Fibroblast of upper back skin (primary cell): ENCODE measurements at regions not wholly inside any gene's neighbourhood (a gene's known extent, or its start where the extent isn't known, plus 50 kb on each side); places are given as distances from the start of the nearest gene placed in this dataset.

Experiments
- DNase-seq: peaks from one replicate; pipeline ENCODE4 v3.0.0-alpha.2; 2013

DNA sequence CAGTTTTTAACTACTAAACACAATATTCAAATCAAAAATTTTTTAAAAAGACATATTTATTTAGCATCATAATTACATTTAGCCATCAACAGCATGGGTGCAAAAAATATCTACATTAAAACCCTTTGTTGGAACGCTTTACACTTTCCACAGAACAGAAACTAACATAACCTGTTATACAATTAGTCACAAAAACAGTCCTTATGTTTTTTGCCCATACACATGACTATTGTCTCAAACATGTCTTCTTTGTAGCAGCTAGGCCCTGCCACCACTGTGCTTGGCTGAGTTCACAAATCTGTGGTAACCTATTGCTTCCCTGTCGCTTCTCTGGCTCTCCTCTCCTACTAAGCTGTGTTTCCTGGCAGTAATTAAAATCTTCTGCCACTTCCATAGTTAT is 1350.0 kb upstream of the ADGRL2 start:
- no peak for DNase-seq

DNA sequence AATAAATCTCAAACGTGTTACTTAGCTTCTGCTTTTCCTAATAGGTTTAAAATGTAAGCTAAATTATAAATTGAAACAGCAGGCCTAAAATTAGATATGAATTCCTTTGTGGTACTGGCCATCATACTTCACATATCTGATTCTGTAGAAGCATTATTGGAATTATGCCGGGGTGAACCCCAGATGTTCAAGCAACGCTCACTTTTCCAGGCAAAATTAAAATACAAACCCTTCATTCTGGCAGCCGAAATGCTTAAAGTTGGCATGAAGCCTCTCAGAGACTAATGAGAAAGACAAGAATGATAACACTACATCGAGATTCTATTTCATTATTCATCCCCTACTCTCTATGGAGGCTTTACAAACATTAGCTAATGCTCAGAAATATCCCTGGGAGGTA is 1352.7 kb upstream of the ADGRL2 start:
- DNase-seq, result peak; percentile 76

DNA sequence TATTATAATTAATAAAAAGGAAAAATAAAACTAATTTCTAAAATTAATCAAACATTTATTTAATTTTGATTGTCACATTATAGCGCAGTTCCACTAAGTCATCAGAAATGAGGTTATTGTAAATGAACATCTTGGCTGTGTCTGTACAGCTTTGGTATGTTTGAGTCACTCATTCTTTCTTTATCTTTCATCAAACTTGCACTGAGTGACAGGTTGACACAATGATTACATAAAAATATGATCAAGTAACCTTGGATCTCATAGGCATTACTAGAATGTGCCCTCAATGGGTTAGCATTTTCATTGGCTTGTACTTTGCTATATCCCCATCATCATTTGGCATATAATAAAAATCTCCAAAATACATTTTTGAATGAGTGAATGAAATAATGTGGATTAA is 1353.2 kb upstream of the ADGRL2 start:
- peak; percentile 32 for DNase-seq

DNA sequence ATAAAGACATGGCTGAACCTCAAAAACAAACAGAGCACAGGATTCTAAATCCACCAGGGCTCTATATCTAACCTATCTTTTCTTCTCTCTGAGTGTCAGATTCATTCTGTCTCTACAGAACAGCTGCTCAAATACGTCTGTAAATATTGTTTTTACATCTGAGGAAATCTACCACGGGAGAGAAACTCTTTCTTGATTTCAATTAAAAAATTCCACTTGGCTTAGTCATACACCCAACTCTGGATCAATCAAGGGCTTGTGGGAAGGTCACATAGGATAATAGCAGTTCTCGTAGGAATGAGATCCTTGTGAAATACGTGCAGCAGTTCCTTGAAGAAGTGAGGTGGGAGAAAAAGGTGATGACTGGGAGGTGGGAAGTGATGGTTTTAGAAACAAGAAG is 1355.7 kb upstream of the ADGRL2 start:
- DNase-seq, result peak; percentile 11

DNA sequence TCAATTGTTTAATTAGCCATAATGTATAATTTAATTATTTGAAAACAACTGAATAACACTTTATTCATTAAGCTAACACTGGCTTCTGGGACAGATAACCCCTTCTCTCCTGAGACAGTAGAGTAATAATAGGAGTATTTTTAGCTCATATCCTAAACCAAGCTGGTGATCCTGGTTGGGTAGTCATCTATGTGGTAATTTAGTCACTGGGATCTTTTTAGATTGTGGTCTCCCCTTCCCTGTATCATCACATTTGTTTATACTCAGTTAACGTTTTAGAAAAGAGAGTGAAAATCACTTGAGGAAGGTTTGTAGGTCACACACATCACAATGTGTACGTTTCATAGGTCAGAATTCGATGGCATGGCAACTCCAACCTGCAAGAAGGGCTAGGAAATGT is 1356.6 kb upstream of the ADGRL2 start:
- no peak for DNase-seq

DNA sequence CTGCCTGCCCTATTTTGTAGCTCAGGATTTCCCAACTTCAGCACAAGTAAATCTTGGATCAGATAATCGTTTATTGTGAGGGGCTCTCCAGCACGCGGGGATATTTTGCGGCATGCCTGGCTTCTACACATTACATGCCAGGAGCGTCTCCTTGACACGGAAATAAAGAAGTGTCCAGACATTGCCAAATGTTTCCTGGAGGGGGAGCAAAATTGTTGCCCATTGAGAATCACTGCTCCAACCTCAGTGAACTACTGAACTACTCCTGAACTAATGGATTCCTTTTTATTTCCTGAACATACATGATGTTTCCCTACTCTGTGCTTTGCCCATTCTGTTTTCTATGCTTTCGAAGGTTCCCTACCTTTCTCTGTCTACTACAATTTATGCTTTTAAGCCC is 1359.1 kb upstream of the ADGRL2 start:
- DNase-seq, result no peak

DNA sequence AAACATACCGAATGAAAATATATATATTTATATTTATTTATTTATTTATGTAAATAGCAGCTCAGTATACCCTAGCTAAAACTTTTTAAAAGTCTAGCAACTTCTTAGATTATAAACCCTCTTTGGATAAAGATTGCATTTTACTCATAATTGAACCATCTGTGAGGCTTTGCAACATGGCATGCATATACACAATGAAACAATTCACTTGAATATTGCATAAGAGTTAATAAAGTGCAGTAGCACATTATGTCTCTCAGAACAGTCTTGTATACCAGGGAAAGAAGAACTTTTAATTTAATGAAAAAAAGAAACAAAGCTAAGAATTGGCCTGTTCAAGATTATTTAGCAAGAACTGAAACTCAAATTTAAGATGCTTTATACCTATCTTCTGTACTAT is 1363.9 kb upstream of the ADGRL2 start:
- DNase-seq, result no peak

DNA sequence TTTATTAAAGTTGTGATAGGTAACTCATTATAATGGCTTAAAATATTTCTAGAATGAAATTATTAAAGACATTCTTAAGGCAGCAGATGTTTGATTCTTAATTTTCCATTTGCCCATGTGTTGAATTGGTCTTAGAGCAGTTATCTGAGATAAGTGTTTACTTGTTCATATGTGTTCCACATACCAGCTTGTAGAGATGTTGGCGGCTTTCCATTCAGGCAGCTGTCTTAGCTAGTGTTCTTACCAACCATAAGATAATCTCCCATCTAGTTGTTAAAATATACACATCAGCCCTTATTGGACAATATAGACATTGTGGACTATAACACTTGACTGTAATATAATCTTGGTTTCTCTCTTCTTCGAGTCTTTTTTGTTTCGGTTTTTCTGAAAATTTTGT is 1372.9 kb upstream of the ADGRL2 start:
- no peak for DNase-seq

DNA sequence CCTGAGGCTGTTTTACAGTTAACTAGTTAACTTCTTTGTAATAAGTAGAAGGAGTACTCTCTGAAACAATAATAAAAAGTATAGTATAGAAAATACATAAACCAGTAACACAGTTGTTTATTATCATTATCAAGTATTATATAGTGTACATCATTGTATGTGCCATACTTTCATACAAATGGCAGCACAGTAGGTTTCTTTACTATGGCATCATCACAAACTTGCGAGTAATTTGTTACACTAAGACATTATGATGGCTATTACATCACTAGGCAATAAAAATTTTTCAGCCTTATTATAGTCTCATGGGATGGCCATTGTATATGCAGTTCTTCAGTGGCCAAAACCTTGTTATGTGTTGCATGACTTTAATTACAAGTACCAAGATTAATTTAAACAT is 1376.5 kb upstream of the ADGRL2 start:
- no peak for DNase-seq

DNA sequence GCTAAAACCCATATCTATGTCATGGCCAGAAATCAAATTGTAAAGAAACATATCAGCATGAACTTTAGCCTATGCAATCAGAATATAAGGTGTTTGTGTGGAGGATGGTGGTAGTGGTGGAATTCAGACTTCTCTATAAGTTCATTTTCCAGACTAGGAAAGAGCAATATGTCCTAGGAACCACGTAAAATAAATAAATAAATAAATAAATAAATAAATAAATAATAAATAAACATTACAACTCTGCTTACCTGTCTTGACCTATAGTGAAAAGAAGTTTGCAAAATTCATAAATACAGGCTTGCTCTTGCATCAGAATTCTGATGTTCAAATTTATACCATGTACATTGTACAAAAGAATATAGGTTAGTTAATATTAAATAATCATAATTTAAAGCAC is 1382.6 kb upstream of the ADGRL2 start:
- no peak for DNase-seq

DNA sequence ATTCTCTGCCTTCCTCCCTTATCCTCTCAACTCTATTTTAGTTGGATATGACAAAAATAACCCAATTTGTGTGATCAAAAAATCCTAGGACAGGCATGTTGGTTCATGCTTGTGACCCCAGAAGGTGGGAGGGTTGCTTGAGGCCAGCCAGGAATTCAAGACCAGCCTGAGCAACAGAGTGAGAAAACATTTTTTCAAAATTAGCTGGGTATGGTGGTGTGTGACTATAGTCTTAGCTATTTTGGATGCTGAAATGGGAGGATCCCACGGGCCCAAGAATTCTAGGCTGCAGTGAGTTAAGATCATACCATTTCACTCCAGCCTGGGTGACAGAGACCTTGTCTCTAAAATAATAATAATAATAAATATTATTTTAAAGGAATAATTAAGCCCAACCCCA is 1383.1 kb upstream of the ADGRL2 start:
- DNase-seq, result peak; percentile 79

DNA sequence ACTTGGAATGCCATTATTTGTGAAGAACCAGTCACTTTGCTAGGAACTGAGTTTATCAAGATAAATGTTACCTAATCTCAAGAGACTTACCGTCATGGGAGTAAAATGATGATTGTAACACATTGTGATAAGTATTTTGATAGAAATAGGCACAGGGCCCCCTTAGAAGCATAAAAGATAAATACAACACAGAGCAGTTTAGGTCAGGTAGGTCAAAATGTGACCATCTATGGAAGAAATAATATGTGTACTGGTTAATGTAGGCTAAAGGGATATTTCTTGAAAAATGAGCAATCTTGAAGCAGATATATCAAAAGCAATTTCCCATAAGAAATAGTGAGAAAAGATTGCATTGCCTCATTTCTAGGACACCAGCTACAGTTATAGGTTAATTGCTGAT is 1386.8 kb upstream of the ADGRL2 start:
- no peak for DNase-seq

DNA sequence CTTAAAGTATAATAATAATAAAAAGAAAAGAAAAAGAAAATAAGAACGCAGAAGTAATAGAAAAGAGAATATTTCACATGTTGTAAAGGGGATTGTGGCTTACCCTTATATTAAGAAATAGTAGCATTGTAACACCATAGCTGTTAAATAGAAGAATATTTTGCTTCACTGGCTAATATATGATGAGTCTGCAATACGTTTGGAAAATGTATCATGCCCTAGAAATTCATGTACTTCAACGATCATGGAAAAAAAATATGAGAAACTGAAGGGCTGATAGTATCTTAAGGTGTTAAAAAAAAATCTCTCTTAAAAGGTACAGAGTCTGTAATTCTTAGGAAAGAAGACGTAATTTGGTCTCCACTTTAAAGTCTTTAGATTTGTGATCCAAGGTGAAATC is 1390.5 kb upstream of the ADGRL2 start:
- DNase-seq, result no peak

DNA sequence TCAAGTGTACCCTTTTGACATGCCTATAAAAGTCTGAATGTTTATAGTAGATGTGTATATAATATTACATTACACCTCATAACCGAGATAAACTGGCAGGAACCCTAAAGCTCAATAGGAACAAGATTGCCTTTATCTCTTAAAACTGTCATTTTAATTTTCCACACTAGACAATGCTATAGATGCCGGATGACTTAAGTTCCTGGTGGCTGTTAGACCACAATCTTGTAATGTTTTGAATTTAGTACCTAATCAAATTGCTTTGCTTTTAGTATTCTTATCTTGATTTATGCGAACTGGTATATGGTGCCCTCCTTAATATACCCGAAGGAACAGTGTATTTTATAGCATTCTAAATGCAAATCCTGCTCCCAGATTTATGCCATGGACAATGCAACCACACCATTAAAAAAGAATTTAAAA is 1397.0 kb upstream of the ADGRL4 start:
- DNase-seq, result no peak

DNA sequence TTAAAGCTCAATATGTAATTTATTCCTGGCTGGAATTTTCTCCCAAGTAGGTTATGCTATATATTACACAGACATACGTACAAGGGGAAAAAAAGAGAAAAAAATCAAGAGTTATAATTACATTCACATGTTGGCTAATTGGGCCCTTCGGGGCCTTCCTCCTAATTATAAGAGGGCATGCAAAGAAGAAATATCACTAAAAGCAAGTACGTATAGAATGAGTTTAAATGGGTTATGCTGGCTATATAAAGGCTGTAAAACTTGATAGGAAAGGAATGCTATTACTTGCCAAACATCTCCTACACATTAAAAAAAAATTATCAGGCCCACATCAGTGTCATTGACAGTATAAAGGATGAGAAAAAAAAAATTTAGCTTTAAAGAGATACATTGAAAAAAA is 1396.1 kb upstream of the ADGRL4 start:
- DNase-seq, result no peak

DNA sequence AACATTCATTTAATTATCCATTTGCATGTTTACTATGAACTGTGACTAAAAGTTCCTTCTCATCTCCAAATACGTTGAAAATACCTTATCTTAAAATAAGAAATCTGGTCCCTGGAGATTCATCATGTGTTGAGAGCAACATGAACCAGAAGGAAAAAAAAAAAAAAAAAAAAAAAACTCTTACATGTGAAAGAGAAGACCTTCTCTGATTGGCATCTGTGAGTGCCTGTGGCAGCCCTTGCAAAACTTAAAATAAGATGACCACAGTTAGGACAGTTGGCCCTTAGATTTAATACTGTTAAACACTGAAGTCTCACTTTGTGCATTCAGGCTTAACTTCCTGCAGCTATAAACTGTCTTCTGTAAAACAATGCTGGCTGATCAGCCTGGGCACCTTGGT is 1395.2 kb upstream of the ADGRL4 start:
- no peak for DNase-seq

DNA sequence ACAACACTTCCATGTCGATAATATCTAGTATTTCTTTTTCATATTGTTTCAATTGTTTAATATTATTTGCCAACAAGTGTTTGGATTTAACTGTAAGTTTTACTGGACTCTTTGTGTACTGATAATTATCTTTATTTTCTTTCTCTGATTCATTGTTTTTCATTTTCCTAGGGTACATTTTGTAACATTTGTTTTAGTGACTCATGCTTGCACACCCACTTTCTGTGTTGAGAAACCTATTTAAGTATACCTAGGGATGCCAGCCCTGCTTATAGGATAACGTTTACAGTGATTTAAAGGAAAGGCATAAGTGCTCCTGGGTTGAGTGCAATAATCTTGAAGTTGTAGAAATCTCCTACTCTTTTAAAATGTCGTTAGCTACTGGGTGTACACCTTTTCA is 1386.0 kb upstream of the ADGRL4 start:
- DNase-seq, result no peak

DNA sequence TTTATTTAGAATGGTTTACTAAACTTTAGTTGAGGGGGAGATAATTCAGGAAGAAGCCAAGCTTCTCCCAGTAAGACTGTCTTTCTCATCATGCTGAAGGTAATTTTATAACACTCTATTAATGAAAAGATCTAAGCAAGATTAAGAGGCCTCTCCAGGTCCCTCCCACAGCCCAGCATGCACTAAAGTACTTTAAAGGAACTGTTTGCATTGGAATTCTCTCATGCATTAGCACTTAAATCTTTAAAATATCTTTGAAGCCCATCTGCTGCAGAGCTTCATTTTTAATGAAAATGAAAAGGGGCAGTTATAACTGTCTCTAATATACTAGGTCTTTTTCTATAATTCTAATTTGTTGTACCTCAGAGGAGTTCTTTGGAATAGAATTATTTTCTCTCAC is 1379.1 kb upstream of the ADGRL4 start:
- DNase-seq, result no peak

DNA sequence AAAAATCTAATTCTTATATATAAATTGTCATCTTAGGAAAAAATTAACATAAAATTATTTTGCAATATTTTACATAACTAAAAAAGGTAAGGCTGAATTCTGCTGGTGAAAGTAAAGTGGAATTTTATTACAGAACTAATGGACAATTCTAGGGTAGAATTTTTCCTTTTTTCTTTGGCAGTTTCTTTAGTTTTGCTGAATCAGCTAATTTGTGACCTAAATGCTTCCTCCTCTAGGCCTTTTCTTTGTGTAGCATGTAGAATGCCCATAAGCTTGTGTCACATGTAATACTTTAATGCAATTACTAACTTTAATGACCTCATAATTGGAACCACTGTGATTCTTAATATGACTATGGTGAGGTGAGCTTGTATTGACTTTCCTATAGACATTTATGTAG is 1378.4 kb upstream of the ADGRL4 start:
- DNase-seq, result no peak

DNA sequence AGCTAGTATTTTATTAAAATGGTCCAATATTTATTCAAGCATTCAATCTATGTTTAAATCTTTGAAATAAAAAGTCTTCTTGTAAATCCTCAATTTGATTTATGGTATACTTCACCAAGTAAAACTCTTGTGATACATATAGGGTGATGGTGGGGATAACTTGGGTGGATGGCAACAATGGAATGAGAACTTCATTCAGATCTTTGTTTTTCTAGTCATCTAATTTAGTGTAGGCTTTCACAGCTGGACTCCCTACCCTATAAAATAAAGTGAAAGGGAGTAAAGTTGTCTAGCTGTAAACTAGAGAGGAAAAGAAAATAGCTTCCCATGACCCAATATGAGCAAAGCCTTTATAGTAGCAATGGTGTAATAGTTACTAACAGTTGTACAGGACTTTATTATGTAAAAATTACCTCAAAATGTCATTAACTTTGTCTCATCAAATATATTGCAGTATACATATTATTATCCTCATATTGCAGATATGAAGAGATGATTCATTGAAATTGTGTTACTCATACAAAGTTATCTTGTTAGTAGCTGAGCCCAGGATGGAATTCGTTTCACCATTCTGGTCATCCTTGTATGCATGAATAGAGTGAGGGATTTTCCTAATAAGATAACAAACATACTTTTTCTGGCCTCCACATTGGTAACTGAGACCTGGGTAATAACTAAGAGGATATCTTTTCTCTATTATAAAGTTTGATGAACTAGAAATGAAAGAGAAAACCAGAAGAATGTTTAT is 1377.7 kb upstream of the ADGRL4 start:
- peak; percentile 27 for DNase-seq

DNA sequence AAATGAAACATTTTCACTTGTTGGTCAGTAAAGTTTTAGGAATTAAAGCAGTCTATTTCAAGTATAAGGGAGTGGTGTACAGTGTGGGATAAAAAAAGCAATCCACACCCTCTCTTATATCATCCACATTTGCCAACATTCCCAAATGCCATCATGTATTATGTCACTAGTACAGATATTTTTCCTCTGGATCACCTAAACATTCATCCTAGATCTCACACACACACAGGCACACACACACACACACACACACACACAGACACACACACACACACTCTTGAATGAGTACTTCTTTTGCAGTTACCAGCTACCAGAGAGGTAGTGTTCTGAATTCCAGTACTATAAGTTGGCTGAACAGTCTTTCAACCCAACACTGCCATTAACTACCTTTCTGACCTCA is 1369.1 kb upstream of the ADGRL4 start:
- DNase-seq, result peak; percentile 89

DNA sequence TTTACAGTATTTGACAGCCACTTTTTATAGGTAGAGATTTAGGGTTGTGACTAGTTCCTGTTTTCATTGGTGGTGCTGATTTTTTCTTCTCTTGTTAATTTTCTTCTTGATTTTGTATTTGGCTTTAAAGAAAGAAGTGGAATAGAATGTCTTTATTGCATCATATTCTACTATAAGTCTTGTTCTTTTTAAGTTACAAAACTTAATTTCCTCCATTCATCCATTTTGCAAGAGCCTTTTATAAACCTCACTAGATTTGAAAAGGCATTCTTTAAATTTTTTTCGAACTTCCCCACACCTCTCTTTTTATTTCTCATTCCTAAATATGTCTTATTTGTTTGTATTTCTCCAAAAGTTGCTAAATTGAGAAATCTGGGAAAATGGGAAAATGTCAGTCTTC is 1368.6 kb upstream of the ADGRL4 start:
- DNase-seq, result no peak

DNA sequence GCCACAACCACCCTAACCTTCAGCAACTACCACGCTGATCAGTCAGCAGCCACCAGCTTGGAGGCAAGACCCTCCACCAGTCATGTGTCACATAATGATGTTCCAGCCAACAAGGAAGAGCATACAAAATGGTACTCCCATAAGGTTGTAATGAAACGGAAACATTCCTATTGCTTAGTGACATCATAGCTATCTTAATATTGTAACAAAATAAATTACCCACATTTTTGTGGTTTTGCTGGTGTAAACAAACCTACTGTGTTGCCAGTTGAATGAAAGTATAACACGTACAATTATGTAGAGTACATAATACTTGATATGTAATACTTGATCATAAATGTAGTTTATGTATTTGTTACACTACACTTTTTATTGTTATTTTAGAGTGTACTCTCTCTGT is 1363.2 kb upstream of the ADGRL4 start:
- no peak for DNase-seq

DNA sequence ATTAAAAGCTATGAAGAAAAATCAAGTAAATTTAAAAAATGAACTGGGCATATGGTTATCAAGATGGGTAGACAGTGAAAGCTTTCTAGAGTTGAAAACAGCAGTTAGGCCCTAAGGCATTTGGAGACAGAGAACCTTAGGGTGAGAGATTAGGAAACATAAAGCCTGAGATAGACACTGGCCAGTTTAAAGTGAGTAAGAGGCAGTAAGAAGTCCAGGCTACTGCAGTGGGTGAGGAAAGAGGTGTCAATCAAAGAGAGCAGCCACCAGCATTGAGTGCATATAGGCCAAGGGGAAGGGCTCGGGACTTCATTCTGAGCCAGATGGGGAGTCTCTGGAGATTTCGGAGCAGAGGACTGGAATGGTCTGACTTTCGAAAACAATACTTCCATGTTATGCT is 1360.5 kb upstream of the ADGRL4 start:
- DNase-seq, result no peak

DNA sequence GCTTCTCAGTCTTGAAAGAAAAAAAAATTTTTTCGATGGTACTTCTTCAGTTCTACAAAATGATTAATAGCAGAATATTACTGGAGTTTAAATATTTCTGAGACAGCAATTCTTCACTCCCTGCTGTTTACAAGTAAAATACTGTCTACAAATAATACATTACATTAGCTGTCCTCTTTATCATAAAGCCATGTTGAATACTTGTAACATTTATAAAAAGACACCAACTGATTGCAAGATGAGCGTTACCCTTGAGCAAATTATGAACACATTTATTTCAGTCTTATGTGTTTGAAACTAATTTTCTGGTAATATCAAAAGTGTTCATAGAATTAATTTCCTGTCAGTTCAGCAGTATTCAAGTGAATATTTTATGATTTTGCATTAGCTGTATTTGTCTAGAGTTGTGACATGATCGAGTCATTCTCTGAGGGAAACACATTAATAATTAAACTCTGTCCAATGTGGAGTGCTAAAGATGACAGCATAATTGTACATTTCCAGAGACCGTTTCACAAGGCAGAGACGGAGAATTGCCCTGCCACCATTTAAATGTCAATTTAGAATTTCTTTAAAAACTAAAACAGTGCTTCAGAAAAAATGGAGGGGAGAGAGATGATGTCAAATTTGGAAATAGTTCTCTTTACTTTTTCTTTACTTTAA is 1359.0 kb upstream of the ADGRL4 start:
- no peak for DNase-seq
